MCF 10A (cell line): ENCODE measurements at regions not wholly inside any gene's neighbourhood (a gene's known extent, or its start where the extent isn't known, plus 50 kb on each side); places are given as distances from the start of the nearest gene placed in this dataset.

ENCODE experiments used
- BruUV-seq: library from RNA; stranded (reverse); fragments of 400-500 nt; replicated peaks from 2 replicates; lab custom pipeline; 2021; lab: Mats Ljungman, UMichigan
- CTCF ChIA-PET: fragments of 300-600 bp; sonication (Branson Sonifier 250); formaldehyde crosslinking; extraction: SDS; loops from one replicate; lab custom pipeline; 2021; ENCODE audit warnings: antibody characterized with exemption, inconsistent platforms; lab: Yijun Ruan, JAX
- POLR2A ChIA-PET: fragments of 300-600, 350-650 bp; sonication (Branson Sonifier 250); formaldehyde crosslinking; extraction: SDS; loops from one replicate; lab custom pipeline; 2020; ENCODE audit warnings: antibody characterized with exemption, inconsistent platforms; lab: Yijun Ruan, JAX
- DNase-seq: peaks from one replicate; pipeline ENCODE4 v3.0.0-alpha.2; 2018; ENCODE audit not compliant: unreplicated experiment
- H3K27ac Mint-ChIP-seq: one replicate; pipeline ENCODE4 v1.8.0; 2022; ENCODE audit warnings: mild to moderate bottlenecking, low read depth, mixed read lengths; ENCODE audit not compliant: unreplicated experiment
- H3K27me3 Mint-ChIP-seq: one replicate; pipeline ENCODE4 v1.8.0; 2022; ENCODE audit warnings: mixed read lengths; ENCODE audit not compliant: insufficient read depth, unreplicated experiment
- H3K36me3 Mint-ChIP-seq: one replicate; pipeline ENCODE4 v1.8.0; 2022; ENCODE audit warnings: mild to moderate bottlenecking, moderate library complexity, mixed read lengths; ENCODE audit not compliant: insufficient read depth, unreplicated experiment
- H3K4me1 Mint-ChIP-seq: one replicate; pipeline ENCODE4 v1.8.0; 2022; ENCODE audit warnings: mixed read lengths; ENCODE audit not compliant: insufficient read depth, unreplicated experiment
- H3K4me3 Mint-ChIP-seq: one replicate; pipeline ENCODE4 v1.8.0; 2022; ENCODE audit warnings: mild to moderate bottlenecking, moderate library complexity, mixed read lengths; ENCODE audit not compliant: unreplicated experiment
- H3K9me3 Mint-ChIP-seq: one replicate; pipeline ENCODE4 v1.8.0; 2022; ENCODE audit warnings: mixed read lengths; ENCODE audit not compliant: unreplicated experiment
- intact Hi-C: fragments of 100-400 bp; cut with micrococcal nuclease; formaldehyde crosslinking; loops from 2 replicates; pipeline ENCODE4 v1.14.1; 2022
- TF ChIP-seq, protein P1 (sequence below): fragments of 200-600 bp; IDR thresholded peaks from one replicate; pipeline ENCODE4 v1.8.0; 2022; ENCODE audit warnings: antibody characterized with exemption, mild to moderate bottlenecking; ENCODE audit not compliant: unreplicated experiment

DNA sequence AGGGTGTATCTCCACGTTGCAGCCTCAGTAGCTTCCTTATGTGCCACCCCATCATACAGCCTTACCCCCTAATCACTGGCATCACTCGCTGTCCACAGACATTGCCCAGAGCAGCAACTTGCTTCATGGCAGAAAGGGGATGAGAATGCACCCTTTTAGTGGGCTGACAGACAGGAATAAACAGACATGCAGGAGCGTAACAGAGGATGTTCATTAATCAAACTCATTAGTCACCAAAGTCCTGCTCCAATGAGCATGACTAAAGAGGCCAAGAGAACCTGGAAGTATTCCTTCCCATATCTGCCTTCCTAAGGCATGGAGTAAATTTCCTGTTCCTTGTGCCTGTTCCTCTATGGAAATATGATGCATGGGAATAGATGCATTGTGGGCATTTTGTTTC lies 197.0 kb downstream of the PHLDA1 start:
- TF ChIP-seq, protein P1, sequence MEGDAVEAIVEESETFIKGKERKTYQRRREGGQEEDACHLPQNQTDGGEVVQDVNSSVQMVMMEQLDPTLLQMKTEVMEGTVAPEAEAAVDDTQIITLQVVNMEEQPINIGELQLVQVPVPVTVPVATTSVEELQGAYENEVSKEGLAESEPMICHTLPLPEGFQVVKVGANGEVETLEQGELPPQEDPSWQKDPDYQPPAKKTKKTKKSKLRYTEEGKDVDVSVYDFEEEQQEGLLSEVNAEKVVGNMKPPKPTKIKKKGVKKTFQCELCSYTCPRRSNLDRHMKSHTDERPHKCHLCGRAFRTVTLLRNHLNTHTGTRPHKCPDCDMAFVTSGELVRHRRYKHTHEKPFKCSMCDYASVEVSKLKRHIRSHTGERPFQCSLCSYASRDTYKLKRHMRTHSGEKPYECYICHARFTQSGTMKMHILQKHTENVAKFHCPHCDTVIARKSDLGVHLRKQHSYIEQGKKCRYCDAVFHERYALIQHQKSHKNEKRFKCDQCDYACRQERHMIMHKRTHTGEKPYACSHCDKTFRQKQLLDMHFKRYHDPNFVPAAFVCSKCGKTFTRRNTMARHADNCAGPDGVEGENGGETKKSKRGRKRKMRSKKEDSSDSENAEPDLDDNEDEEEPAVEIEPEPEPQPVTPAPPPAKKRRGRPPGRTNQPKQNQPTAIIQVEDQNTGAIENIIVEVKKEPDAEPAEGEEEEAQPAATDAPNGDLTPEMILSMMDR = no peak

DNA sequence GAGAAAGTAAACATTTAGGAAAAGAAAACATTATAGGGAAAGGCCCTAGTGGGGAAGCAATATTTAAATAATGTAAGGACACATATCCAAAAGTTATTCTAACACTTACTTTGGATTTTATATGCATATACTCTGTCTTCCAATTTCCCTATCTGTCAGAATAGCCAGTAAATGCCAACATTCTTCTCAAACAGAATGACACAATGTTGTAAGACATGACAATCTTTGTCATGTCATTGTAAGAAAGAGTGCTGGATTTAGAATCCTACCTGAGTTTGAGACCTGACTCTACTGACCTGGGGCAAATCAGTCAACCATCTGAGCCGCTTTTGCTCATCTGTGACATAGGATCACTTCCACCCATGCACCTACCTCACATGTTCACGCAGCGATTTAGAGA lies 198.3 kb downstream of the PHLDA1 start:
- H3K36me3 Mint-ChIP-seq = no peaks in the 10 kb centered on the region
- POLR2A ChIA-PET = no interaction called here
- H3K4me3 Mint-ChIP-seq = no peak overlapping the region
- no TSS peak for BruUV-seq
- CTCF ChIA-PET = no interaction called here
- no peaks in the 10 kb centered on the region for H3K27me3 Mint-ChIP-seq
- intact Hi-C loops = no loop called here
- H3K27ac Mint-ChIP-seq = no peak overlapping the region
- no peak for DNase-seq
- H3K4me1 Mint-ChIP-seq = no peaks in the 10 kb centered on the region
- TF ChIP-seq, protein P1 = no peak
- peaks cover 8% of the 10 kb centered on the region for H3K9me3 Mint-ChIP-seq

More for the DNA sequence above, 197.0 kb downstream of the PHLDA1 start:
- H3K27ac Mint-ChIP-seq = no peak overlapping the region
- no TSS peak for BruUV-seq
- no peaks in the 10 kb centered on the region for H3K36me3 Mint-ChIP-seq
- CTCF ChIA-PET = interaction anchor here (0.6 to 1.2 kb wide), 2 partner anchors 25 to 622 kb away, joined by 4 to 5 read pairs; no protein-coding TSS in a partner anchor
- intact Hi-C loops = no loop called here
- H3K9me3 Mint-ChIP-seq = peaks cover 13% of the 10 kb centered on the region
- no peak overlapping the region for H3K4me3 Mint-ChIP-seq
- H3K4me1 Mint-ChIP-seq = no peaks in the 10 kb centered on the region
- DNase-seq = no peak
- POLR2A ChIA-PET = interaction anchor here (0.8 kb wide), 1 partner anchor 16 kb away, joined by 4 read pairs; no protein-coding TSS in a partner anchor
- H3K27me3 Mint-ChIP-seq = no peaks in the 10 kb centered on the region

- Mint-ChIP-seq H3K9me3 (peaks cover 6% of the 10 kb centered on the region), H3K4me1 (no peaks in the 10 kb centered on the region), H3K27ac (no peak overlapping the region), H3K36me3 (no peaks in the 10 kb centered on the region), H3K27me3 (no peaks in the 10 kb centered on the region), H3K4me3 (no peak overlapping the region)
- ChIA-PET POLR2A (interaction anchor here (1.2 kb wide), 1 partner anchor 11 kb away, joined by 3 read pairs; no protein-coding TSS in a partner anchor), CTCF (interaction anchor here (1.7 kb wide), 1 partner anchor 11 kb away, joined by 5 read pairs; no protein-coding TSS in a partner anchor)
- no peak for DNase-seq
- no TSS peak for BruUV-seq
- TF ChIP-seq, protein P1 = no peak
- intact Hi-C loops = no loop called here
Observed at GRCh38 chr12:75831402-75831801, 200.2 kb downstream of the PHLDA1 start.

DNA sequence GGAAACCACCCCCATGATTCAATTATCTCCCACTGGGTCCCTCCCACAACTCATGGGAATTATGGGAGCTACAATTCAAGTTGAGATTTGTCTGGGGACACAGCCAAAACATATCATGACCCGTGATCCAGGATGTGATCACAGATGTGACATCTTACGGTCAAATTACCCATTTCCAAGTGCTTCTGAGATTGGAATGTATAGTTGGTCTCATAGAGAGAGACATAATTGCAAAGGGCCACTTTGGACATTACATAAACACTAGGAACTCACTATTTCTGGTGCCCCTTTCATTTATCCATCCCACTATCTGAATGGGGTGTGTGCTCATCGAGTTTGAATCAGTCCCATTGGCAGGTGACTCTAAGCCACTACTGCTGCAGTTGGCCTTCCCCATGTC lies 204.5 kb downstream of the PHLDA1 start:
- no peak for DNase-seq
- TF ChIP-seq, protein P1 = no peak
- H3K9me3 Mint-ChIP-seq = peaks cover 4% of the 10 kb centered on the region
- H3K4me3 Mint-ChIP-seq = no peak overlapping the region
- ChIA-PET POLR2A (no interaction called here), CTCF (interaction anchor here (0.6 kb wide), 1 partner anchor 120 kb away, joined by 3 read pairs; no protein-coding TSS in a partner anchor)
- intact Hi-C loops = loop anchor here (5.0 kb wide), 1 partner anchor 35 kb away; no protein-coding TSS in a partner anchor
- H3K27ac Mint-ChIP-seq = no peak overlapping the region
- no peaks in the 10 kb centered on the region for H3K36me3 Mint-ChIP-seq
- no peaks in the 10 kb centered on the region for H3K4me1 Mint-ChIP-seq
- no TSS peak for BruUV-seq
- no peaks in the 10 kb centered on the region for H3K27me3 Mint-ChIP-seq
